Osteoblast (primary cell): ENCODE measurements at regions not wholly inside any gene's neighbourhood (a gene's known extent, or its start where the extent isn't known, plus 50 kb on each side); places are given as distances from the start of the nearest gene placed in this dataset.
"Not testable (repeated sequence)": the region's sequence is repeated elsewhere in the genome, so short reads cannot be mapped to it uniquely, and the experiment has no call there.

Experiments
- DNase-seq: peaks from one replicate; pipeline ENCODE4 v3.0.0; 2011; ENCODE audit warnings: low spot score, mixed read lengths; ENCODE audit not compliant: insufficient read length; ENCODE audit errors: missing footprints
- H2AFZ ChIP-seq: 2 replicates; pipeline ENCODE4 v1.6.0; 2011; ENCODE audit warnings: mild to moderate bottlenecking, low read length
- H3K27ac ChIP-seq: 2 replicates; pipeline ENCODE4 v1.5.1; 2011; ENCODE audit warnings: mild to moderate bottlenecking, low read depth, low read length, moderate library complexity
- H3K27me3 ChIP-seq: 2 replicates; pipeline ENCODE4 v1.6.0; 2012; ENCODE audit warnings: mild to moderate bottlenecking, control low read depth, inconsistent platforms, low read length, moderate library complexity; ENCODE audit not compliant: insufficient read depth
- H3K36me3 ChIP-seq: 2 replicates; pipeline ENCODE4 v1.5.1; 2011; ENCODE audit warnings: mild to moderate bottlenecking, low read length, control low read depth, moderate library complexity; ENCODE audit not compliant: insufficient read depth
- H3K4me1 ChIP-seq: 2 replicates; pipeline ENCODE4 v1.5.1; 2011; ENCODE audit warnings: mild to moderate bottlenecking, low read length, control low read depth, moderate library complexity; ENCODE audit not compliant: insufficient read depth
- H3K4me2 ChIP-seq: 2 replicates; pipeline ENCODE4 v1.6.0; 2011; ENCODE audit warnings: mild to moderate bottlenecking, low read length; ENCODE audit not compliant: insufficient read depth
- H3K4me3 ChIP-seq: fragments of 200-600 bp; sonication (generic); 3 replicates; pipeline ENCODE4 v1.5.1; 2012; ENCODE audit warnings: mild to moderate bottlenecking, low read length, inconsistent platforms; ENCODE audit not compliant: insufficient read depth
- H3K79me2 ChIP-seq: 2 replicates; pipeline ENCODE4 v1.6.0; 2012; ENCODE audit warnings: mild to moderate bottlenecking, low read length, control low read depth, inconsistent platforms; ENCODE audit not compliant: insufficient read depth
- H3K9me3 ChIP-seq: 2 replicates; pipeline ENCODE4 v1.5.1; 2011; ENCODE audit warnings: low read depth, low read length, control low read depth
- H4K20me1 ChIP-seq: 2 replicates; pipeline ENCODE4 v1.6.0; 2012; ENCODE audit warnings: mild to moderate bottlenecking, low read length, control low read depth; ENCODE audit not compliant: insufficient read depth
- TF ChIP-seq, protein P1 (sequence below): IDR thresholded peaks from 2 replicates; pipeline ENCODE4 v1.5.1; 2011; ENCODE audit warnings: mild to moderate bottlenecking, low read depth, low read length, moderate library complexity; ENCODE audit errors: extremely low read depth

GRCh38 chr12:20148241-20148640 is 220.1 kb upstream of the PDE3A start:
- Histone ChIP-seq H3K27ac (no peak overlapping the region), H3K36me3 (no peaks in the 10 kb centered on the region), H4K20me1 (no peaks in the 10 kb centered on the region), H3K4me3 (no peak overlapping the region), H2AFZ (no peak overlapping the region), H3K79me2 (no peaks in the 10 kb centered on the region), H3K4me1 (no peaks in the 10 kb centered on the region), H3K9me3 (no peaks in the 10 kb centered on the region), H3K4me2 (no peak overlapping the region), H3K27me3 (no peaks in the 10 kb centered on the region)
- DNase-seq = no peak
- TF ChIP-seq, protein P1, sequence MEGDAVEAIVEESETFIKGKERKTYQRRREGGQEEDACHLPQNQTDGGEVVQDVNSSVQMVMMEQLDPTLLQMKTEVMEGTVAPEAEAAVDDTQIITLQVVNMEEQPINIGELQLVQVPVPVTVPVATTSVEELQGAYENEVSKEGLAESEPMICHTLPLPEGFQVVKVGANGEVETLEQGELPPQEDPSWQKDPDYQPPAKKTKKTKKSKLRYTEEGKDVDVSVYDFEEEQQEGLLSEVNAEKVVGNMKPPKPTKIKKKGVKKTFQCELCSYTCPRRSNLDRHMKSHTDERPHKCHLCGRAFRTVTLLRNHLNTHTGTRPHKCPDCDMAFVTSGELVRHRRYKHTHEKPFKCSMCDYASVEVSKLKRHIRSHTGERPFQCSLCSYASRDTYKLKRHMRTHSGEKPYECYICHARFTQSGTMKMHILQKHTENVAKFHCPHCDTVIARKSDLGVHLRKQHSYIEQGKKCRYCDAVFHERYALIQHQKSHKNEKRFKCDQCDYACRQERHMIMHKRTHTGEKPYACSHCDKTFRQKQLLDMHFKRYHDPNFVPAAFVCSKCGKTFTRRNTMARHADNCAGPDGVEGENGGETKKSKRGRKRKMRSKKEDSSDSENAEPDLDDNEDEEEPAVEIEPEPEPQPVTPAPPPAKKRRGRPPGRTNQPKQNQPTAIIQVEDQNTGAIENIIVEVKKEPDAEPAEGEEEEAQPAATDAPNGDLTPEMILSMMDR = no peak

GRCh38 chr12:20150835-20151422 is 217.4 kb upstream of the PDE3A start:
- Histone ChIP-seq H3K79me2 (no peaks in the 10 kb centered on the region), H3K4me3 (no peak overlapping the region), H3K27ac (no peak overlapping the region), H3K9me3 (no peaks in the 10 kb centered on the region), H3K36me3 (no peaks in the 10 kb centered on the region), H2AFZ (no peak overlapping the region), H4K20me1 (no peaks in the 10 kb centered on the region), H3K4me2 (no peak overlapping the region), H3K4me1 (no peaks in the 10 kb centered on the region), H3K27me3 (no peaks in the 10 kb centered on the region)
- TF ChIP-seq, protein P1 = no peak
- no peak for DNase-seq

DNA sequence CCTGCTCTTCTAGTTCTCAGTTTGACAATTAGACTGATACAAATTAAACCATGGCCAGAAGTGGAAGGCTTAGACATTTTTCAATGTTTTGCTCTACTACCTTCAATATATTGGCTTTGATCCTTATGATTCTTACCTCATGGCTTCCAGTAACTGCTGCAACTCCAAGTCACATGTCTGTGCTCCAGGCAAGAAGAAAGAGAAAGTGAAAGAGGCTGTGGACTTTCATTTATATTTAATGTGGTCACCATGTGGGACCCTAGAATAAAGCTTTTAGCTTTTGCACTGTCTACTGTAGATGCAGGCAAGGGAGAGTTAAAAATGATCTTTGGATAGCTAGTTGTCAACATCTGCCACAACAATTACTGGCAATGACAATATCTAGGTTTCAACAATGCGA is 214.3 kb upstream of the PDE3A start:
- no peak for DNase-seq

DNA sequence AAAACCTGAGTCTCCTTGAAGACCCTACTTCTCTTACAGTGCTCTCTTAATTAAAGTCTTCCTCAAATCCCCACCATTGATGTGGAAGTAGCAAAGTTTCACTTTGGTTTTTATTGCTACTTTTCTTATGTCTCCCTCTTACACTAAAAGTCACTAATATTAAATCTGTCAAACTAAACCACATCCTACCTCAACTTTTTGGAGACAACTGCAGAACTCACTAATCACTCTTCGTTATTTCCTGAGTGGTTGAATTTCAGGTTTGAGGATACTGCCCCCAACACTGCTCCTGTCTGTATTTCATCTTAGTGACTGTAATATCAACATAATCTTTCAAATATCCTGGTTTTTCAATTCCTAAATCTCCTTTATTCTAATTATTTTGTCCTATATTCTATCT is 213.0 kb upstream of the PDE3A start:
- no peak for DNase-seq
- no peaks in the 10 kb centered on the region for H3K79me2 ChIP-seq
- no peak overlapping the region for H3K27ac ChIP-seq
- H3K36me3 ChIP-seq = no peaks in the 10 kb centered on the region
- no peaks in the 10 kb centered on the region for H3K4me1 ChIP-seq
- no peaks in the 10 kb centered on the region for H4K20me1 ChIP-seq
- H3K4me2 ChIP-seq = no peak overlapping the region
- no peaks in the 10 kb centered on the region for H3K27me3 ChIP-seq
- peak overlapping the region; percentile 17 for H2AFZ ChIP-seq
- no peak overlapping the region for H3K4me3 ChIP-seq
- no peaks in the 10 kb centered on the region for H3K9me3 ChIP-seq
- TF ChIP-seq, protein P1 = no peak

More for the DNA sequence above, 214.3 kb upstream of the PDE3A start:
- Histone ChIP-seq H3K36me3 (no peaks in the 10 kb centered on the region), H3K4me1 (no peaks in the 10 kb centered on the region), H3K27ac (no peak overlapping the region), H3K27me3 (no peaks in the 10 kb centered on the region), H2AFZ (peak overlapping the region; percentile 86), H4K20me1 (no peaks in the 10 kb centered on the region), H3K4me2 (peak overlapping the region; percentile 72), H3K79me2 (no peaks in the 10 kb centered on the region), H3K4me3 (peak overlapping the region; percentile 64), H3K9me3 (no peaks in the 10 kb centered on the region)
- TF ChIP-seq, protein P1 = no peak

- H3K9me3 ChIP-seq, H3K79me2 ChIP-seq, H3K36me3 ChIP-seq, H4K20me1 ChIP-seq, DNase-seq, H3K27me3 ChIP-seq, H3K4me2 ChIP-seq, H3K27ac ChIP-seq, H3K4me3 ChIP-seq, H3K4me1 ChIP-seq: not testable (repeated sequence)
- peak overlapping the region; percentile 15 for H2AFZ ChIP-seq
These were observed 207.4 kb upstream of the PDE3A start for GRCh38 chr12:20160899-20161298.
